ENCODE measurements at regions not wholly inside any gene's neighbourhood (a gene's known extent, or its start where the extent isn't known, plus 50 kb on each side); places are given as distances from the start of the nearest gene placed in this dataset.

GRCh38 chr12:46480316-46480715, 107.7 kb upstream of the SLC38A2 start:
- Histone ChIP-seq H3K27ac (ENCODE audit: low read length, poor library complexity, severe bottlenecking) (no peak overlapping the region), H3K14ac (ENCODE audit: low read length in 2 of 2) (no peak overlapping the region), H3K4me1 (ENCODE audit: control insufficient read depth, insufficient read depth, low read depth, low read length) (no peaks in the 10 kb centered on the region), H3K18ac (ENCODE audit: low read depth in 1 of 2, low read length in 2 of 2) (peak overlapping the region in 1 of 2 experiments; percentile 2), H3K9ac (ENCODE audit: low read length) (no peak overlapping the region), H3K27me3 (ENCODE audit: control insufficient read depth in 1 of 2, insufficient read depth in 1 of 2, low read length in 2 of 2) (no peaks in the 10 kb centered on the region), H2BK120ac (ENCODE audit: low read depth, low read length) (no peak overlapping the region), H3K4me3 (ENCODE audit: insufficient read depth in 1 of 2, low read depth in 1 of 2, low read length in 2 of 2) (no peak overlapping the region), H2BK12ac (ENCODE audit: low read length in 2 of 2) (no peak overlapping the region), H3K9me3 (ENCODE audit: control insufficient read depth, low read length) (no peaks in the 10 kb centered on the region), H2BK5ac (ENCODE audit: low read depth, low read length, poor library complexity, severe bottlenecking) (no peak overlapping the region), H3K79me1 (replicated peaks; ENCODE audit: low read length, poor library complexity, severe bottlenecking) (peaks cover 3% of the 10 kb centered on the region), H2AK5ac (ENCODE audit: low read length, severe bottlenecking) (no peak overlapping the region), H3K4me2 (ENCODE audit: low read length, poor library complexity, severe bottlenecking) (no peak overlapping the region), H4K8ac (ENCODE audit: low read length) (no peak overlapping the region), H2BK15ac (ENCODE audit: low read depth, poor library complexity, severe bottlenecking) (no peak overlapping the region), H3K23ac (ENCODE audit: low read length in 2 of 2) (no peak overlapping the region), H3K4ac (ENCODE audit: low read depth in 1 of 2, low read length in 2 of 2) (no peak overlapping the region), H2AFZ (ENCODE audit: low read depth, low read length) (no peak overlapping the region), H3K36me3 (ENCODE audit: control insufficient read depth in 1 of 2, insufficient read depth in 2 of 2, low read depth in 1 of 2, low read length in 2 of 2) (no peaks in the 10 kb centered on the region), H4K91ac (ENCODE audit: low read length) (no peak overlapping the region)
- WGBS: 84% methylated on average over 3 of the region's 3 CpGs
- DNase-seq: no peak

GRCh38 chr12:46478123-46478522, 105.5 kb upstream of the SLC38A2 start:
- peak overlapping the region; percentile 37 to 84 for H3K18ac ChIP-seq (ENCODE audit: low read depth in 1 of 2, low read length in 2 of 2)
- H2BK12ac ChIP-seq (ENCODE audit: low read length in 2 of 2): peak overlapping the region; percentile 17 to 87
- H3K9ac ChIP-seq (ENCODE audit: low read length): no peak overlapping the region
- no peak overlapping the region for H4K91ac ChIP-seq (ENCODE audit: low read length)
- H3K4me3 ChIP-seq (ENCODE audit: insufficient read depth in 1 of 2, low read depth in 1 of 2, low read length in 2 of 2): no peak overlapping the region
- peak overlapping the region; percentile 48 for H2BK15ac ChIP-seq (ENCODE audit: low read depth, poor library complexity, severe bottlenecking)
- no peaks in the 10 kb centered on the region for H3K36me3 ChIP-seq (ENCODE audit: control insufficient read depth in 1 of 2, insufficient read depth in 2 of 2, low read depth in 1 of 2, low read length in 2 of 2)
- H3K4me2 ChIP-seq (ENCODE audit: low read length, poor library complexity, severe bottlenecking): no peak overlapping the region
- H3K27ac ChIP-seq (ENCODE audit: low read length, poor library complexity, severe bottlenecking): no peak overlapping the region
- H2BK5ac ChIP-seq (ENCODE audit: low read depth, low read length, poor library complexity, severe bottlenecking): no peak overlapping the region
- peak overlapping the region; percentile 57 for H2AK5ac ChIP-seq (ENCODE audit: low read length, severe bottlenecking)
- H2AFZ ChIP-seq (ENCODE audit: low read depth, low read length): no peak overlapping the region
- no peaks in the 10 kb centered on the region for H3K27me3 ChIP-seq (ENCODE audit: control insufficient read depth in 1 of 2, insufficient read depth in 1 of 2, low read length in 2 of 2)
- H3K4ac ChIP-seq (ENCODE audit: low read depth in 1 of 2, low read length in 2 of 2): peak overlapping the region in 1 of 2 experiments; percentile 40
- no peaks in the 10 kb centered on the region for H3K9me3 ChIP-seq (ENCODE audit: control insufficient read depth, low read length)
- peak overlapping the region; percentile 86 for H2BK120ac ChIP-seq (ENCODE audit: low read depth, low read length)
- H3K4me1 ChIP-seq (ENCODE audit: control insufficient read depth, insufficient read depth, low read depth, low read length): peaks cover 3% of the 10 kb centered on the region
- H3K23ac ChIP-seq (ENCODE audit: low read length in 2 of 2): no peak overlapping the region
- DNase-seq: no peak
- no peak overlapping the region for H4K8ac ChIP-seq (ENCODE audit: low read length)
- no peak overlapping the region for H3K14ac ChIP-seq (ENCODE audit: low read length in 2 of 2)
- H3K79me1 ChIP-seq (replicated peaks; ENCODE audit: low read length, poor library complexity, severe bottlenecking): peaks cover 3% of the 10 kb centered on the region
- 95% methylated on average over 2 of the region's 2 CpGs for WGBS

- H3K4ac ChIP-seq (ENCODE audit: low read depth in 1 of 2, low read length in 2 of 2): no peak overlapping the region
- DNase-seq: peak; percentile 45
- H3K18ac ChIP-seq (ENCODE audit: low read depth in 1 of 2, low read length in 2 of 2): peak overlapping the region in 1 of 2 experiments; percentile 48
- H2AK5ac ChIP-seq (ENCODE audit: low read length, severe bottlenecking): no peak overlapping the region
- no peak overlapping the region for H3K9ac ChIP-seq (ENCODE audit: low read length)
- no peak overlapping the region for H4K91ac ChIP-seq (ENCODE audit: low read length)
- H3K36me3 ChIP-seq (ENCODE audit: control insufficient read depth in 1 of 2, insufficient read depth in 2 of 2, low read depth in 1 of 2, low read length in 2 of 2): no peaks in the 10 kb centered on the region
- H2BK15ac ChIP-seq (ENCODE audit: low read depth, poor library complexity, severe bottlenecking): no peak overlapping the region
- H3K14ac ChIP-seq (ENCODE audit: low read length in 2 of 2): no peak overlapping the region
- H2AFZ ChIP-seq (ENCODE audit: low read depth, low read length): no peak overlapping the region
- no peak overlapping the region for H3K27ac ChIP-seq (ENCODE audit: low read length, poor library complexity, severe bottlenecking)
- peaks cover 3% of the 10 kb centered on the region for H3K79me1 ChIP-seq (replicated peaks; ENCODE audit: low read length, poor library complexity, severe bottlenecking)
- H3K23ac ChIP-seq (ENCODE audit: low read length in 2 of 2): no peak overlapping the region
- peaks cover 3% of the 10 kb centered on the region for H3K4me1 ChIP-seq (ENCODE audit: control insufficient read depth, insufficient read depth, low read depth, low read length)
- no peak overlapping the region for H2BK5ac ChIP-seq (ENCODE audit: low read depth, low read length, poor library complexity, severe bottlenecking)
- H2BK120ac ChIP-seq (ENCODE audit: low read depth, low read length): peak overlapping the region; percentile 35
- H3K27me3 ChIP-seq (ENCODE audit: control insufficient read depth in 1 of 2, insufficient read depth in 1 of 2, low read length in 2 of 2): no peaks in the 10 kb centered on the region
- no peaks in the 10 kb centered on the region for H3K9me3 ChIP-seq (ENCODE audit: control insufficient read depth, low read length)
- no peak overlapping the region for H3K4me2 ChIP-seq (ENCODE audit: low read length, poor library complexity, severe bottlenecking)
- no peak overlapping the region for H2BK12ac ChIP-seq (ENCODE audit: low read length in 2 of 2)
- H3K4me3 ChIP-seq (ENCODE audit: insufficient read depth in 1 of 2, low read depth in 1 of 2, low read length in 2 of 2): no peak overlapping the region
- H4K8ac ChIP-seq (ENCODE audit: low read length): no peak overlapping the region
Measured at GRCh38 chr12:46477541-46477940, 105.0 kb upstream of the SLC38A2 start.

GRCh38 chr12:46475972-46476645, 103.5 kb upstream of the SLC38A2 start:
- H2AFZ ChIP-seq (ENCODE audit: low read depth, low read length): no peak overlapping the region
- H3K4me3 ChIP-seq (ENCODE audit: insufficient read depth in 1 of 2, low read depth in 1 of 2, low read length in 2 of 2): no peak overlapping the region
- no peak overlapping the region for H2BK5ac ChIP-seq (ENCODE audit: low read depth, low read length, poor library complexity, severe bottlenecking)
- H3K9ac ChIP-seq (ENCODE audit: low read length): no peak overlapping the region
- H3K4ac ChIP-seq (ENCODE audit: low read depth in 1 of 2, low read length in 2 of 2): peak overlapping the region in 1 of 2 experiments; percentile 85
- no peak overlapping the region for H2BK120ac ChIP-seq (ENCODE audit: low read depth, low read length)
- DNase-seq: no peak
- H3K14ac ChIP-seq (ENCODE audit: low read length in 2 of 2): peak overlapping the region in 1 of 2 experiments; percentile 2
- H4K91ac ChIP-seq (ENCODE audit: low read length): peak overlapping the region; percentile 94
- no peak overlapping the region for H4K8ac ChIP-seq (ENCODE audit: low read length)
- peak overlapping the region; percentile 80 to 98 for H2BK12ac ChIP-seq (ENCODE audit: low read length in 2 of 2)
- peaks cover 4% of the 10 kb centered on the region for H3K4me1 ChIP-seq (ENCODE audit: control insufficient read depth, insufficient read depth, low read depth, low read length)
- peak overlapping the region; percentile 5 to 77 for H3K18ac ChIP-seq (ENCODE audit: low read depth in 1 of 2, low read length in 2 of 2)
- no peaks in the 10 kb centered on the region for H3K27me3 ChIP-seq (ENCODE audit: control insufficient read depth in 1 of 2, insufficient read depth in 1 of 2, low read length in 2 of 2)
- 90% methylated on average over 3 of the region's 3 CpGs for WGBS
- H3K36me3 ChIP-seq (ENCODE audit: control insufficient read depth in 1 of 2, insufficient read depth in 2 of 2, low read depth in 1 of 2, low read length in 2 of 2): no peaks in the 10 kb centered on the region
- peak overlapping the region; percentile 64 for H2AK5ac ChIP-seq (ENCODE audit: low read length, severe bottlenecking)
- H3K79me1 ChIP-seq (replicated peaks; ENCODE audit: low read length, poor library complexity, severe bottlenecking): no peaks in the 10 kb centered on the region
- no peak overlapping the region for H3K27ac ChIP-seq (ENCODE audit: low read length, poor library complexity, severe bottlenecking)
- H2BK15ac ChIP-seq (ENCODE audit: low read depth, poor library complexity, severe bottlenecking): no peak overlapping the region
- H3K23ac ChIP-seq (ENCODE audit: low read length in 2 of 2): no peak overlapping the region
- no peak overlapping the region for H3K4me2 ChIP-seq (ENCODE audit: low read length, poor library complexity, severe bottlenecking)
- no peaks in the 10 kb centered on the region for H3K9me3 ChIP-seq (ENCODE audit: control insufficient read depth, low read length)
